ENCODE measurements at regions not wholly inside any gene's neighbourhood (a gene's known extent, or its start where the extent isn't known, plus 50 kb on each side); places are given as distances from the start of the nearest gene placed in this dataset.

GRCh38 chr11:127059750-127060149 lies 59.2 kb upstream of the KIRREL3 start:
- dilution Hi-C loops (cut with MboI; ENCODE audit: extremely low pct_ligation_motif_present, low sequenced_read_pairs) = no loop called here
- CTCF ChIA-PET = no interaction called here
- no peak overlapping the region for H3K27ac ChIP-seq (ENCODE audit: insufficient read depth, low read depth, low read length)

More at GRCh38 chr11:127059750-127060149, 59.2 kb upstream of the KIRREL3 start:
- no TSS peak for BruUV-seq (replicated peaks)
- Histone ChIP-seq H3K4me1 (ENCODE audit: control insufficient read depth, extremely low read depth, insufficient read depth, low read length) (no peaks in the 10 kb centered on the region), H3K36me3 (ENCODE audit: control insufficient read depth in 2 of 2, extremely low read depth in 1 of 2, insufficient read depth in 2 of 2, low read length in 2 of 2) (no peaks in the 10 kb centered on the region), H3K9me1 (replicated peaks; ENCODE audit: control insufficient read depth, extremely low read depth, insufficient read depth, low read length) (no peaks in the 10 kb centered on the region), H3K4me2 (ENCODE audit: insufficient read depth, low read length) (no peak overlapping the region), H3K9ac (replicated peaks; ENCODE audit: extremely low read depth, insufficient read depth, low read length) (no peak overlapping the region), H3K27me3 (ENCODE audit: control insufficient read depth in 2 of 2, insufficient read depth in 2 of 2, low read length in 2 of 2) (no peaks in the 10 kb centered on the region), H2AFZ (ENCODE audit: low read depth, low read length) (no peak overlapping the region), H3K79me2 (ENCODE audit: control insufficient read depth, insufficient read depth, low read length) (no peaks in the 10 kb centered on the region), H3K9me3 (replicated peaks; ENCODE audit: control insufficient read depth, insufficient read depth, low read length) (peaks cover 7% of the 10 kb centered on the region), H3K4me3 (replicated peaks in 1 of 3; ENCODE audit: insufficient read depth in 1 of 3, low read depth in 1 of 3, low read length in 3 of 3) (no peak overlapping the region), H4K20me1 (replicated peaks; ENCODE audit: control insufficient read depth, extremely low read depth, insufficient read depth, low read length) (no peaks in the 10 kb centered on the region)
- FAIRE-seq (no peak), DNase-seq (ENCODE audit: low read depth, low spot score) (no peak)
- POLR2A ChIA-PET = no interaction called here
- TF ChIP-seq MAX (IDR thresholded peaks at IDR 0.05; ENCODE audit: insufficient read depth, insufficient read length) = no peak
- no peak for TF ChIP-seq GATA2 (IDR thresholded peaks at IDR 0.05; ENCODE audit: insufficient read depth, insufficient read length, low read depth, low read length)
- no peak for TF ChIP-seq FOS (IDR thresholded peaks at IDR 0.05; ENCODE audit: borderline replicate concordance, insufficient read depth, low read length)
- no peak for TF ChIP-seq EZH2 (IDR thresholded peaks at IDR 0.05; ENCODE audit: borderline replicate concordance, low read depth, low read length, severe bottlenecking)
- TF ChIP-seq CTCF (IDR thresholded peaks at IDR 0.05; ENCODE audit: extremely low read depth in 1 of 2, insufficient read depth in 1 of 2, low read depth in 1 of 2, low read length in 2 of 2) = no peak
- TF ChIP-seq POLR2AphosphoS5 (IDR thresholded peaks at IDR 0.05; ENCODE audit: insufficient read depth, low read depth, low read length) = no peak
- TF ChIP-seq JUN (IDR thresholded peaks at IDR 0.05; ENCODE audit: borderline replicate concordance, insufficient read depth, insufficient read length, low read depth) = no peak
- TF ChIP-seq POLR2A (IDR thresholded peaks at IDR 0.05; ENCODE audit: low read depth, low read length) = no peak
- TF ChIP-seq MYC (IDR thresholded peaks at IDR 0.05; ENCODE audit: low read depth, low read length) = no peak
- intact Hi-C loops (cut with micrococcal nuclease) = no loop called here

Data from endothelial cell of umbilical vein (primary cell).